ENCODE measurements at regions not wholly inside any gene's neighbourhood (a gene's known extent, or its start where the extent isn't known, plus 50 kb on each side); places are given as distances from the start of the nearest gene placed in this dataset.
A peak's percentile ranks its signal among the peaks of the same experiment; 100 is the strongest.

- Histone ChIP-seq H3K14ac (ENCODE audit: low read length) (no peak overlapping the region), H3K4me1 (ENCODE audit: control insufficient read depth in 1 of 2, insufficient read depth in 2 of 2, low read length in 2 of 2) (no peaks in the 10 kb centered on the region), H3K27ac (ENCODE audit: low read depth, low read length) (no peak overlapping the region), H2BK120ac (ENCODE audit: insufficient read depth, low read length, poor library complexity) (no peak overlapping the region), H3K4ac (ENCODE audit: low read depth, low read length) (no peak overlapping the region), H4K91ac (ENCODE audit: low read depth, low read length) (no peak overlapping the region), H3K4me2 (ENCODE audit: low read length) (no peak overlapping the region), H3K79me1 (ENCODE audit: low read length) (no peaks in the 10 kb centered on the region), H3K18ac (ENCODE audit: low read length) (no peak overlapping the region), H2BK5ac (ENCODE audit: low read depth, low read length, poor library complexity) (no peak overlapping the region), H2BK12ac (ENCODE audit: low read length) (no peak overlapping the region), H4K8ac (ENCODE audit: low read depth, low read length) (no peak overlapping the region), H3K36me3 (ENCODE audit: control insufficient read depth in 1 of 2, insufficient read depth in 2 of 2, low read length in 2 of 2) (no peaks in the 10 kb centered on the region), H2AFZ (ENCODE audit: insufficient read depth, low read length, poor library complexity) (no peak overlapping the region), H2AK5ac (ENCODE audit: low read length) (no peak overlapping the region), H4K12ac (ENCODE audit: low read depth, low read length) (no peak overlapping the region), H3K9me3 (ENCODE audit: insufficient read depth, low read depth, low read length) (no peaks in the 10 kb centered on the region), H3K79me2 (ENCODE audit: control insufficient read depth, insufficient read depth, low read length, poor library complexity) (no peaks in the 10 kb centered on the region), H3K4me3 (ENCODE audit: low read depth, low read length) (no peak overlapping the region), H3K27me3 (ENCODE audit: insufficient read depth, low read length) (no peaks in the 10 kb centered on the region), H3K9ac (ENCODE audit: low read length) (no peak overlapping the region), H3K23ac (ENCODE audit: low read length) (no peak overlapping the region)
- no CpG with 5 or more reads among the region's 3 CpGs for WGBS (ENCODE audit: extremely low coverage, insufficient coverage, insufficient read length)
- no peak for DNase-seq
These were observed 232.9 kb downstream of the CHD9NB start for GRCh38 chr16:52819808-52820207.

- no peak overlapping the region for H2BK5ac ChIP-seq (ENCODE audit: low read depth, low read length, poor library complexity)
- no peak for DNase-seq
- WGBS (ENCODE audit: extremely low coverage, insufficient coverage, insufficient read length) = no CpG with 5 or more reads among the region's 7 CpGs
These were observed 233.3 kb downstream of the CHD9NB start for GRCh38 chr16:52819405-52819804.

GRCh38 chr16:52817696-52818095 lies 235.0 kb downstream of the CHD9NB start:
- H3K18ac ChIP-seq (ENCODE audit: low read length) = no peak overlapping the region
- H2AFZ ChIP-seq (ENCODE audit: insufficient read depth, low read length, poor library complexity) = no peak overlapping the region
- H2AK5ac ChIP-seq (ENCODE audit: low read length) = no peak overlapping the region
- no peak overlapping the region for H4K91ac ChIP-seq (ENCODE audit: low read depth, low read length)
- no peaks in the 10 kb centered on the region for H3K79me1 ChIP-seq (ENCODE audit: low read length)
- no peak overlapping the region for H2BK12ac ChIP-seq (ENCODE audit: low read length)
- no peak overlapping the region for H3K4me3 ChIP-seq (ENCODE audit: low read depth, low read length)
- H3K36me3 ChIP-seq (ENCODE audit: control insufficient read depth in 1 of 2, insufficient read depth in 2 of 2, low read length in 2 of 2) = no peaks in the 10 kb centered on the region
- H3K27me3 ChIP-seq (ENCODE audit: insufficient read depth, low read length) = no peaks in the 10 kb centered on the region
- no peak overlapping the region for H2BK120ac ChIP-seq (ENCODE audit: insufficient read depth, low read length, poor library complexity)
- no peak overlapping the region for H3K9ac ChIP-seq (ENCODE audit: low read length)
- no peak overlapping the region for H4K12ac ChIP-seq (ENCODE audit: low read depth, low read length)
- WGBS (ENCODE audit: extremely low coverage, insufficient coverage, insufficient read length) = no CpG with 5 or more reads among the region's 6 CpGs
- no peaks in the 10 kb centered on the region for H3K9me3 ChIP-seq (ENCODE audit: insufficient read depth, low read depth, low read length)
- no peaks in the 10 kb centered on the region for H3K79me2 ChIP-seq (ENCODE audit: control insufficient read depth, insufficient read depth, low read length, poor library complexity)
- H3K4me1 ChIP-seq (ENCODE audit: control insufficient read depth in 1 of 2, insufficient read depth in 2 of 2, low read length in 2 of 2) = no peaks in the 10 kb centered on the region
- no peak overlapping the region for H3K4me2 ChIP-seq (ENCODE audit: low read length)
- no peak overlapping the region for H3K4ac ChIP-seq (ENCODE audit: low read depth, low read length)
- no peak overlapping the region for H3K27ac ChIP-seq (ENCODE audit: low read depth, low read length)
- DNase-seq = no peak
- H3K23ac ChIP-seq (ENCODE audit: low read length) = no peak overlapping the region
- no peak overlapping the region for H2BK5ac ChIP-seq (ENCODE audit: low read depth, low read length, poor library complexity)
- no peak overlapping the region for H3K14ac ChIP-seq (ENCODE audit: low read length)
- no peak overlapping the region for H4K8ac ChIP-seq (ENCODE audit: low read depth, low read length)

More at GRCh38 chr16:52819405-52819804, 233.3 kb downstream of the CHD9NB start:
- no peak overlapping the region for H2AFZ ChIP-seq (ENCODE audit: insufficient read depth, low read length, poor library complexity)
- no peak overlapping the region for H3K14ac ChIP-seq (ENCODE audit: low read length)
- H3K9me3 ChIP-seq (ENCODE audit: insufficient read depth, low read depth, low read length) = no peaks in the 10 kb centered on the region
- no peaks in the 10 kb centered on the region for H3K4me1 ChIP-seq (ENCODE audit: control insufficient read depth in 1 of 2, insufficient read depth in 2 of 2, low read length in 2 of 2)
- H3K79me2 ChIP-seq (ENCODE audit: control insufficient read depth, insufficient read depth, low read length, poor library complexity) = no peaks in the 10 kb centered on the region
- no peaks in the 10 kb centered on the region for H3K79me1 ChIP-seq (ENCODE audit: low read length)
- H3K27ac ChIP-seq (ENCODE audit: low read depth, low read length) = no peak overlapping the region
- H2BK12ac ChIP-seq (ENCODE audit: low read length) = no peak overlapping the region
- H3K18ac ChIP-seq (ENCODE audit: low read length) = no peak overlapping the region
- no peak overlapping the region for H4K91ac ChIP-seq (ENCODE audit: low read depth, low read length)
- no peak overlapping the region for H2BK120ac ChIP-seq (ENCODE audit: insufficient read depth, low read length, poor library complexity)
- H3K4me2 ChIP-seq (ENCODE audit: low read length) = no peak overlapping the region
- H3K27me3 ChIP-seq (ENCODE audit: insufficient read depth, low read length) = no peaks in the 10 kb centered on the region
- H3K36me3 ChIP-seq (ENCODE audit: control insufficient read depth in 1 of 2, insufficient read depth in 2 of 2, low read length in 2 of 2) = no peaks in the 10 kb centered on the region
- H3K9ac ChIP-seq (ENCODE audit: low read length) = peak overlapping the region; percentile 65
- no peak overlapping the region for H3K4ac ChIP-seq (ENCODE audit: low read depth, low read length)
- no peak overlapping the region for H4K8ac ChIP-seq (ENCODE audit: low read depth, low read length)
- H3K23ac ChIP-seq (ENCODE audit: low read length) = peak overlapping the region; percentile 94
- H4K12ac ChIP-seq (ENCODE audit: low read depth, low read length) = no peak overlapping the region
- no peak overlapping the region for H3K4me3 ChIP-seq (ENCODE audit: low read depth, low read length)
- H2AK5ac ChIP-seq (ENCODE audit: low read length) = no peak overlapping the region

- Histone ChIP-seq H3K9me3 (ENCODE audit: insufficient read depth, low read depth, low read length) (no peaks in the 10 kb centered on the region), H4K8ac (ENCODE audit: low read depth, low read length) (no peak overlapping the region), H3K79me2 (ENCODE audit: control insufficient read depth, insufficient read depth, low read length, poor library complexity) (no peaks in the 10 kb centered on the region), H2AFZ (ENCODE audit: insufficient read depth, low read length, poor library complexity) (no peak overlapping the region), H3K4ac (ENCODE audit: low read depth, low read length) (no peak overlapping the region), H3K79me1 (ENCODE audit: low read length) (no peaks in the 10 kb centered on the region), H2AK5ac (ENCODE audit: low read length) (no peak overlapping the region), H3K4me3 (ENCODE audit: low read depth, low read length) (no peak overlapping the region), H3K27ac (ENCODE audit: low read depth, low read length) (no peak overlapping the region), H3K4me2 (ENCODE audit: low read length) (no peak overlapping the region), H3K18ac (ENCODE audit: low read length) (no peak overlapping the region), H3K9ac (ENCODE audit: low read length) (no peak overlapping the region), H4K12ac (ENCODE audit: low read depth, low read length) (no peak overlapping the region), H2BK12ac (ENCODE audit: low read length) (no peak overlapping the region), H3K27me3 (ENCODE audit: insufficient read depth, low read length) (no peaks in the 10 kb centered on the region), H3K36me3 (ENCODE audit: control insufficient read depth in 1 of 2, insufficient read depth in 2 of 2, low read length in 2 of 2) (no peaks in the 10 kb centered on the region), H4K91ac (ENCODE audit: low read depth, low read length) (no peak overlapping the region), H3K14ac (ENCODE audit: low read length) (no peak overlapping the region), H3K4me1 (ENCODE audit: control insufficient read depth in 1 of 2, insufficient read depth in 2 of 2, low read length in 2 of 2) (no peaks in the 10 kb centered on the region), H2BK120ac (ENCODE audit: insufficient read depth, low read length, poor library complexity) (no peak overlapping the region), H2BK5ac (ENCODE audit: low read depth, low read length, poor library complexity) (no peak overlapping the region), H3K23ac (ENCODE audit: low read length) (no peak overlapping the region)
- WGBS (ENCODE audit: extremely low coverage, insufficient coverage, insufficient read length) = no CpG with 5 or more reads among the region's 6 CpGs
- DNase-seq = no peak
These were observed 235.7 kb downstream of the CHD9NB start for GRCh38 chr16:52816993-52817392.
